DMS53 treated with DMSO at 0.1 percent for 48 hours (cell line): ENCODE measurements at regions not wholly inside any gene's neighbourhood (a gene's known extent, or its start where the extent isn't known, plus 50 kb on each side); places are given as distances from the start of the nearest gene placed in this dataset.

Experiments
- DNase-seq: peaks from one replicate; lab custom pipeline; 2025; ENCODE audit not compliant: unreplicated experiment; lab: John Stamatoyannopoulos, UW

- DNase-seq = no peak
These were observed 398.4 kb upstream of the ID4 start for GRCh38 chr6:19438566-19439353.

GRCh38 chr6:19440531-19440930 lies 396.6 kb upstream of the ID4 start:
- no peak for DNase-seq

GRCh38 chr6:19443411-19443810 lies 393.8 kb upstream of the ID4 start:
- DNase-seq = no peak

- DNase-seq = no peak
These were observed 393.1 kb upstream of the ID4 start for GRCh38 chr6:19444041-19444440.

- no peak for DNase-seq
These were observed 392.7 kb upstream of the ID4 start for GRCh38 chr6:19444481-19444880.

GRCh38 chr6:19446570-19446969 lies 390.6 kb upstream of the ID4 start:
- no peak for DNase-seq

- DNase-seq = no peak
These were observed 386.5 kb upstream of the ID4 start for GRCh38 chr6:19450651-19451050.

GRCh38 chr6:19452495-19452894 lies 384.7 kb upstream of the ID4 start:
- no peak for DNase-seq

GRCh38 chr6:19454001-19454720 lies 383.0 kb upstream of the ID4 start:
- DNase-seq = no peak

GRCh38 chr6:19454721-19455392 lies 382.3 kb upstream of the ID4 start:
- DNase-seq = no peak

GRCh38 chr6:19463250-19463649 lies 373.9 kb upstream of the ID4 start:
- no peak for DNase-seq

GRCh38 chr6:19463925-19464324 lies 373.2 kb upstream of the ID4 start:
- no peak for DNase-seq

- DNase-seq = no peak
These were observed 371.9 kb upstream of the ID4 start for GRCh38 chr6:19465256-19465655.

GRCh38 chr6:19465760-19466159 lies 371.4 kb upstream of the ID4 start:
- DNase-seq = no peak

GRCh38 chr6:19470333-19470732 lies 366.8 kb upstream of the ID4 start:
- DNase-seq = no peak

- no peak for DNase-seq
These were observed 365.0 kb upstream of the ID4 start for GRCh38 chr6:19472153-19472552.

- DNase-seq = peak; percentile 16
These were observed 364.3 kb upstream of the ID4 start for GRCh38 chr6:19472850-19473249.

- no peak for DNase-seq
These were observed 359.6 kb upstream of the ID4 start for GRCh38 chr6:19477563-19477962.

GRCh38 chr6:19478273-19478672 lies 358.9 kb upstream of the ID4 start:
- DNase-seq = no peak

- no peak for DNase-seq
These were observed 358.2 kb upstream of the ID4 start for GRCh38 chr6:19478992-19479391.

- DNase-seq = no peak
These were observed 357.6 kb upstream of the ID4 start for GRCh38 chr6:19479551-19479950.
